ENCODE measurements at regions not wholly inside any gene's neighbourhood (a gene's known extent, or its start where the extent isn't known, plus 50 kb on each side); places are given as distances from the start of the nearest gene placed in this dataset.

DNA sequence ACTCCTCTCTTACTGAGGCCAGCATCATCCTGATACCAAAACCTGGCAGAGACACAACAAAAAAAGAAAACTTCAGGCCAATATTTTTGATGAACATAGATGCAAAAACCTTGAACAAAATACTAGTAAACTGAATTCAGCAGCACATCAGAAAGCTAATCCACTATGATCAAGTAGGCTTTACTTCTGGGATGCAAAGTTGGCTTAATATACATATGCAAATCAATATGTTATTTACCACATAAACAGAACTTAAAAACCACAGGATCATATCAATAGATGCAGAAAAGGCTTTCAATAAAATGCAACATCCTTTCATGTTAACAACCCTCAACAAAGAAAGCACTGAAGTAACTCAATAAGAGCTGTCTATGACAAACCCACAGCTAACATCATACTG lies 414.5 kb upstream of the MCTP2 start:
- Histone ChIP-seq H3K36me3 (no peaks in the 10 kb centered on the region), H3K4me3 (no peak overlapping the region), H3K4me1 (no peaks in the 10 kb centered on the region), H3K9me3 (peaks cover 0 to 18% (median 10%) of the 10 kb centered on the region in 8 donors), H3K27me3 (replicated peaks in 1 of 7) (peaks cover 0 to 17% (median 0%) of the 10 kb centered on the region in 7 donors), H3K27ac (no peak overlapping the region)
- intact Hi-C loops (cut with DNase I; ENCODE audit: low total_unique reads): no loop called here
- DNase-seq: no peak
- TF ChIP-seq POLR2AphosphoS5 (IDR thresholded peaks at IDR 0.05): no peak
- TF ChIP-seq, protein P1, sequence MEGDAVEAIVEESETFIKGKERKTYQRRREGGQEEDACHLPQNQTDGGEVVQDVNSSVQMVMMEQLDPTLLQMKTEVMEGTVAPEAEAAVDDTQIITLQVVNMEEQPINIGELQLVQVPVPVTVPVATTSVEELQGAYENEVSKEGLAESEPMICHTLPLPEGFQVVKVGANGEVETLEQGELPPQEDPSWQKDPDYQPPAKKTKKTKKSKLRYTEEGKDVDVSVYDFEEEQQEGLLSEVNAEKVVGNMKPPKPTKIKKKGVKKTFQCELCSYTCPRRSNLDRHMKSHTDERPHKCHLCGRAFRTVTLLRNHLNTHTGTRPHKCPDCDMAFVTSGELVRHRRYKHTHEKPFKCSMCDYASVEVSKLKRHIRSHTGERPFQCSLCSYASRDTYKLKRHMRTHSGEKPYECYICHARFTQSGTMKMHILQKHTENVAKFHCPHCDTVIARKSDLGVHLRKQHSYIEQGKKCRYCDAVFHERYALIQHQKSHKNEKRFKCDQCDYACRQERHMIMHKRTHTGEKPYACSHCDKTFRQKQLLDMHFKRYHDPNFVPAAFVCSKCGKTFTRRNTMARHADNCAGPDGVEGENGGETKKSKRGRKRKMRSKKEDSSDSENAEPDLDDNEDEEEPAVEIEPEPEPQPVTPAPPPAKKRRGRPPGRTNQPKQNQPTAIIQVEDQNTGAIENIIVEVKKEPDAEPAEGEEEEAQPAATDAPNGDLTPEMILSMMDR (IDR thresholded peaks at IDR 0.05 in 8 of 11, conservative IDR thresholded peaks at IDR 0.05 in 3 of 11): no peak
- TF ChIP-seq POLR2A (IDR thresholded peaks at IDR 0.05): no peak

DNA sequence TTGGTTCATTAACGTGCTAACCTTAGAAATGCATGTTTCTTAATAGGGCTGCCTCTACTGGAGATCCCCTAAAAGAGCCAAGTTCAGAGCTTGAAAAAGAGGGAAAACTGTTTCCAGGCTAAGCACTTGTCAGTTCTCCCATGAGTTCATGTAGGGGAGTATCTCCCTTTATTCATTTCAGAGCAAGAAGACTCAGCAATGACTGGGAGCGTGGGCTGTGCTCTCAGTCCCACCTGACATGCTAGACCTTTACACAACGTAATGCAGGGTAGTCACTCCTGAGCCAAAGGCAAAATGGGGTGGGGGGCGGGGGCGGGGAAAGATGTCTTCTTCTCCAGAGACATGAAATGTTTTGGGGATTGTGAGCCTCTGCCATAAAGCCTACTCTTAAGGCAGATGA lies 420.1 kb upstream of the MCTP2 start:
- no peak for DNase-seq
- WGBS, 5 donors: 67 to 80% (median 77%) methylated on average over 5 of the region's 5 CpGs
- no peaks in the 10 kb centered on the region for H3K4me1 ChIP-seq
- no peak overlapping the region for H3K4me3 ChIP-seq
- H3K27ac ChIP-seq: no peak overlapping the region
- peaks cover 0 to 17% (median 0%) of the 10 kb centered on the region in 7 donors for H3K27me3 ChIP-seq (replicated peaks in 1 of 7)
- no peaks in the 10 kb centered on the region for H3K36me3 ChIP-seq
- peaks cover 0 to 7% (median 0%) of the 10 kb centered on the region in 8 donors for H3K9me3 ChIP-seq
- intact Hi-C loops (cut with DNase I; ENCODE audit: low total_unique reads): no loop called here
- TF ChIP-seq, protein P1 (IDR thresholded peaks at IDR 0.05 in 8 of 11, conservative IDR thresholded peaks at IDR 0.05 in 3 of 11): no peak
- no peak for TF ChIP-seq POLR2A (IDR thresholded peaks at IDR 0.05)
- TF ChIP-seq POLR2AphosphoS5 (IDR thresholded peaks at IDR 0.05): no peak

DNA sequence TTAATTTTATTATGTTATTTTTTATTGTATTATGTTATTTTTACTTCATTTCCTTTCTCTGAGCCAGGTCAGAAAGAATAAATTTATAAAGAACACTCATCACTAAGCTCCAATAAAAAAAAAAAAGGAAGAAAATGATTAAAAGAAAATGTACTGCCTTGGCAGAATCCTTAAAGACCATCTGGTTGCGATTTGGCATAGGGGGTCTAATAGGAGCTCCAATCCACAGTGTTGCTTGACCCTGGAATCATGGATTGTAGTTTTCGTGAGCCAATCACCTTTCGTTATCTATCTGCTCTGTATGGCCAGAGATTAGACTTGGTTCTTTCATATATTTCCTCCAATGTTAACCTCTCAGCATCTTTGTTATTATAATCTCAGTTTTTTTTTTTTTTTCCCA lies 421.8 kb upstream of the MCTP2 start:
- H3K36me3 ChIP-seq: no peaks in the 10 kb centered on the region
- no peak overlapping the region for H3K4me3 ChIP-seq
- DNase-seq: no peak
- TF ChIP-seq POLR2AphosphoS5 (IDR thresholded peaks at IDR 0.05) (no peak), POLR2A (IDR thresholded peaks at IDR 0.05) (no peak)
- TF ChIP-seq, protein P1 (IDR thresholded peaks at IDR 0.05 in 8 of 11, conservative IDR thresholded peaks at IDR 0.05 in 3 of 11): no peak
- 84 to 93% (median 91%) methylated on average over 3 of the region's 3 CpGs for WGBS, 5 donors
- no peaks in the 10 kb centered on the region for H3K9me3 ChIP-seq
- intact Hi-C loops (cut with DNase I; ENCODE audit: low total_unique reads): no loop called here
- H3K27me3 ChIP-seq (replicated peaks in 1 of 7): peaks cover 0 to 17% (median 0%) of the 10 kb centered on the region in 7 donors
- no peaks in the 10 kb centered on the region for H3K4me1 ChIP-seq
- H3K27ac ChIP-seq: no peak overlapping the region

DNA sequence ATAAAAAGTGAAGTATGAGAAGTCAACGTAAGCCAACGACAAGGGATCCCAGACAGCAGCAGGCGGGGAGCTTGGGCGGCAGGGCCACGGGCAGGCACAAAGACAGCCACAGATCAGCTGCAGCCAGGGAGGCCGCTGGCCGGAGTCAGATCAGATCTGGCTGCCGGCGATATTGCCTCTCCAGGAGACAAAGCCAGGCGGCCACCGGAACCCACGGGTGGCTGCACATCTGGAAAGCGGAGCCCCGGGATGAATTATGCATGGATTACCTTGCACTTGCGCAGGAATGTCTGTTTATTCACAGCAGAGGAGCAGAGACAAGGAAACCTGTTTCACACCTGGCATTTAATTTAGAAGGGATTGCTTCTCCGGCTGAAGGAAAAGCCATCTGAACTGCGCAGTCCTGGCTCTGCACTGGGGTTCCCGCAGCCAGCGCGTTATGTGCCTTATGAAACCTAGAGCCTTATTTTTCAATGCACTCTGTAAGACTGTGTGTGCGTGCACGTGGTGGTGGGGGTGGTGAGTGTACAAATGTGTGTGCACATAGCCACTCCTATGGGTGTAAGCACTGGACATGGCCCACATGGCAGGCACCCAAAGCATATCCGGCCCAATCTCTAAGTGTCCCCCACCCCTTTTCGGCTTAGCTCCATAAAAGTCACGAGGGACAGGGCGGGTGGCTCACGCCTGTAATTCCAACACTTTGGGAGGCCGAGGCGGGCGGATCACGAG lies 427.8 kb upstream of the MCTP2 start:
- Histone ChIP-seq H3K36me3 (no peaks in the 10 kb centered on the region), H3K4me1 (no peaks in the 10 kb centered on the region), H3K27me3 (replicated peaks in 1 of 7) (peaks cover 0 to 13% (median 0%) of the 10 kb centered on the region in 7 donors), H3K4me3 (no peak overlapping the region), H3K27ac (no peak overlapping the region), H3K9me3 (no peaks in the 10 kb centered on the region)
- intact Hi-C loops (cut with DNase I; ENCODE audit: low total_unique reads): no loop called here
- WGBS, 5 donors: 83 to 93% (median 91%) methylated on average over 30 to 31 of the region's 31 CpGs
- TF ChIP-seq POLR2A (IDR thresholded peaks at IDR 0.05): no peak
- TF ChIP-seq, protein P1 (IDR thresholded peaks at IDR 0.05 in 8 of 11, conservative IDR thresholded peaks at IDR 0.05 in 3 of 11): no peak
- TF ChIP-seq POLR2AphosphoS5 (IDR thresholded peaks at IDR 0.05): no peak
- no peak for DNase-seq

Data from spleen (tissue), 11 donors.